Panc1 (cell line): ENCODE measurements at regions not wholly inside any gene's neighbourhood (a gene's known extent, or its start where the extent isn't known, plus 50 kb on each side); places are given as distances from the start of the nearest gene placed in this dataset.

Experiments used
- POLR2AphosphoS5 ChIP-seq: IDR thresholded peaks from 2 replicates; pipeline ENCODE4 v1.6.1; 2012; ENCODE audit warnings: mild to moderate bottlenecking, low read depth, low read length, moderate library complexity
- SIN3A ChIP-seq: IDR thresholded peaks from 2 replicates; pipeline ENCODE4 v1.6.1; 2012; ENCODE audit warnings: low read depth, mild to moderate bottlenecking, low read length, moderate library complexity, borderline replicate concordance; ENCODE audit not compliant: insufficient read depth
- TF ChIP-seq, protein P1 (sequence below): fragments of 450-650 bp; IDR thresholded peaks from 2 replicates; pipeline ENCODE4 v1.5.1; 2017; ENCODE audit warnings: mild to moderate bottlenecking

GRCh38 chr2:18077231-18077630, 198.8 kb downstream of the KCNS3 start:
- TF ChIP-seq, protein P1, sequence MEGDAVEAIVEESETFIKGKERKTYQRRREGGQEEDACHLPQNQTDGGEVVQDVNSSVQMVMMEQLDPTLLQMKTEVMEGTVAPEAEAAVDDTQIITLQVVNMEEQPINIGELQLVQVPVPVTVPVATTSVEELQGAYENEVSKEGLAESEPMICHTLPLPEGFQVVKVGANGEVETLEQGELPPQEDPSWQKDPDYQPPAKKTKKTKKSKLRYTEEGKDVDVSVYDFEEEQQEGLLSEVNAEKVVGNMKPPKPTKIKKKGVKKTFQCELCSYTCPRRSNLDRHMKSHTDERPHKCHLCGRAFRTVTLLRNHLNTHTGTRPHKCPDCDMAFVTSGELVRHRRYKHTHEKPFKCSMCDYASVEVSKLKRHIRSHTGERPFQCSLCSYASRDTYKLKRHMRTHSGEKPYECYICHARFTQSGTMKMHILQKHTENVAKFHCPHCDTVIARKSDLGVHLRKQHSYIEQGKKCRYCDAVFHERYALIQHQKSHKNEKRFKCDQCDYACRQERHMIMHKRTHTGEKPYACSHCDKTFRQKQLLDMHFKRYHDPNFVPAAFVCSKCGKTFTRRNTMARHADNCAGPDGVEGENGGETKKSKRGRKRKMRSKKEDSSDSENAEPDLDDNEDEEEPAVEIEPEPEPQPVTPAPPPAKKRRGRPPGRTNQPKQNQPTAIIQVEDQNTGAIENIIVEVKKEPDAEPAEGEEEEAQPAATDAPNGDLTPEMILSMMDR: no peak
- TF ChIP-seq POLR2AphosphoS5 (no peak), SIN3A (no peak)
